Effector memory CD8-positive, alpha-beta T cell (primary cell): ENCODE measurements at regions not wholly inside any gene's neighbourhood (a gene's known extent, or its start where the extent isn't known, plus 50 kb on each side); places are given as distances from the start of the nearest gene placed in this dataset.
"Not testable (repeated sequence)": the region's sequence is repeated elsewhere in the genome, so short reads cannot be mapped to it uniquely, and the experiment has no call there.

Experiments used
- ATAC-seq: fragments of 150-1000 bp; cut with Tn5 transposase; replicated peaks from 2 replicates; pipeline ENCODE4 v1.10.0; 2021; ENCODE audit warnings: mild to moderate bottlenecking, moderate library complexity
- DNase-seq, 3 experiments: peaks; one replicate each; pipeline ENCODE4 v3.0.0; 2021
- H3K27ac Mint-ChIP-seq, 2 donors: one replicate each; pipeline ENCODE4 v1.8.0; 2022; ENCODE audit warnings: mild to moderate bottlenecking in 2 of 2, mixed read lengths in 2 of 2, moderate library complexity in 2 of 2
- H3K27me3 Mint-ChIP-seq, 2 donors: one replicate each; pipeline ENCODE4 v1.8.0; 2022; ENCODE audit warnings: mixed read lengths in 2 of 2
- H3K36me3 Mint-ChIP-seq: one replicate; pipeline ENCODE4 v1.8.0; 2022; ENCODE audit warnings: mild to moderate bottlenecking, moderate library complexity, mixed read lengths; ENCODE audit not compliant: insufficient read depth
- H3K4me1 Mint-ChIP-seq, 2 donors: one replicate each; pipeline ENCODE4 v1.8.0; 2022; ENCODE audit warnings: low read depth in 2 of 2, mixed read lengths in 2 of 2
- H3K4me3 Mint-ChIP-seq, 2 donors: one replicate each; pipeline ENCODE4 v1.8.0; 2022; ENCODE audit warnings: mild to moderate bottlenecking in 2 of 2, mixed read lengths in 2 of 2, moderate library complexity in 2 of 2
- H3K9me3 Mint-ChIP-seq, 2 donors: one replicate each; pipeline ENCODE4 v1.8.0; 2022; ENCODE audit warnings: mixed read lengths in 2 of 2

DNA sequence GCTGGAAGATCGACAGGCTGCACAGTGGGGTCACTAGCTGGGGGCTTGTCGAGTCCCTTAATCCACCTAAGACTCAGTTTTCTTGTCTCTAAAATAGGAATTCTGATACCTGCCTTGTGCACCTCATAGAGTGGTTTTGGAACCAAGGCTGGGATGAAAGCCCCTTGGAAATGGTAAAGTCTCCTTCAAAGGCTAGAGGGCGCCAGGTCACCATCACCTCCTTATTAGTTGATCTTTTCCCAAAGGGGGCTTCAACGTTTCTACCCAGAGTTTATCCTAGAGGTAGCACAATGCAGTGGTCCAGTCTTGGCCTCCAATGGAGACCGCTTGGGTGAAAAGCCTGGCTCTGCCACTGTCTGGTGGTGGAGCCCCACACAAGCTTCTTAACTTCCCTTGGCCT lies 158.2 kb downstream of the AIPL1 start:
- Mint-ChIP-seq H3K4me1 (no peaks in the 10 kb centered on the region), H3K4me3 (no peak overlapping the region), H3K27me3 (peaks cover 46% of the 10 kb centered on the region in 2 donors), H3K27ac (no peak overlapping the region), H3K36me3 (no peaks in the 10 kb centered on the region), H3K9me3 (no peaks in the 10 kb centered on the region)
- ATAC-seq = no peak
- no peak for DNase-seq

DNA sequence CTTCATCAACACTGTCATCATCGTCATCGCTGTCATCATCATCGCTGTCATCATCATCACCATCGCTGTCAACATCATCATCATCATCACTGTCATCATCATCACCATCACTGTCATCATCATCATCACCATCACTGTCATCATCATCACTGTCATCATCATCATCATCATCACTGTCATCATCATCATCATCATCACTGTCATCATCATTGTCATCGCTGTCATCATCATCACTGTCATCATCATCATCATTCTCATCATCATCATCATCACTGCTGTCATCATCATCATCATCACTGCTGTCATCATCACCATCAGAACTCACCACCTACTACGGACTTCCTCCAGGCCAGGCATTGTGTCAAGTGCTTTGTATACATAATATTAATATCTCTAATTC lies 160.6 kb downstream of the AIPL1 start:
- H3K36me3 Mint-ChIP-seq = no peaks in the 10 kb centered on the region
- no peaks in the 10 kb centered on the region for H3K4me1 Mint-ChIP-seq
- H3K9me3 Mint-ChIP-seq = peaks cover 0 to 9% of the 10 kb centered on the region in 2 donors
- DNase-seq = no peak
- no peak overlapping the region for H3K4me3 Mint-ChIP-seq
- no peak overlapping the region for H3K27ac Mint-ChIP-seq
- peaks cover 30 to 36% of the 10 kb centered on the region in 2 donors for H3K27me3 Mint-ChIP-seq
- no peak for ATAC-seq

DNA sequence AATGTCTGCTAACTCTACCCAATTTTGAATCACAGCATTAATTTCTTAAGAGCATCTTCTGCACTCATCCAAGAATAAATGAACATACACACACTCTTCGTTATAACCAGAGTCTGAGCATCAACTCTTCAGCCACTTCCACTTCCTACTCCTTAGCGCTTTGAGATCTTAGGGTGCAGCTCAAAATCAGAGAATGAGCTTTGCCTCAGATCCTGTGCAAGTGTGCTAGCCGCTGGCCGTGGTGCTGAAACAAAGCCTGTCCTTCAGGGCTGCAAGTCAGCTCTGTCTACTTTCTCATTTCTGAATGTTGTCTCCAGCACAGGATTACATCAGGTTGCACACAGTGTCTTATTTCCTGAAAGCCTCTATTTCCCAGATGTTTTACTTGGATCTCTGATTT lies 165.4 kb downstream of the AIPL1 start:
- Mint-ChIP-seq H3K9me3 (peaks cover 0 to 15% of the 10 kb centered on the region in 2 donors), H3K4me1 (no peaks in the 10 kb centered on the region), H3K4me3 (no peak overlapping the region), H3K27ac (no peak overlapping the region), H3K36me3 (no peaks in the 10 kb centered on the region), H3K27me3 (peaks cover 23 to 33% of the 10 kb centered on the region in 2 donors)
- DNase-seq = no peak
- ATAC-seq = no peak

DNA sequence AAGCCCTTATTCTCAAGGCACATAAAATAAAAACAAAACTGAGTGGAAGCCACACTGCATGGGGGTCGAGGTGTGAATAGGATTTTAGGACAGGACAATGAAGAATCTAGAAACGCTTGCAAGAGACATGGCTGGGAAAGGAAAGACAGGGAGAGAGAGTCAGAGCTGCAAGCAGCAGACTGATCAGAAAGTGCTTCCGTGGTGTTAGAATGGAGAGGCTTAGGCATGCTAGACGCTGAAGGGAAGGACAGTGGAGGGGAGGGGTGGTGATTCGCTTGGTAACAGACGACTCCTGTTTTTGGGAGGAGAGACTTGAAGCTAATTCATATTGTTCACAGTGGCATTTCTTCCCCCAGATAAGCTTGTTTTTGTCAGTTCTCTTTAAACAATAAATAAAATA lies 173.5 kb downstream of the AIPL1 start:
- ATAC-seq (no peak), DNase-seq (no peak)
- Mint-ChIP-seq H3K4me3 (no peak overlapping the region), H3K36me3 (no peaks in the 10 kb centered on the region), H3K9me3 (peaks cover 0 to 6% of the 10 kb centered on the region in 2 donors), H3K27ac (no peak overlapping the region), H3K4me1 (no peaks in the 10 kb centered on the region), H3K27me3 (peaks cover 61 to 78% of the 10 kb centered on the region in 2 donors)

DNA sequence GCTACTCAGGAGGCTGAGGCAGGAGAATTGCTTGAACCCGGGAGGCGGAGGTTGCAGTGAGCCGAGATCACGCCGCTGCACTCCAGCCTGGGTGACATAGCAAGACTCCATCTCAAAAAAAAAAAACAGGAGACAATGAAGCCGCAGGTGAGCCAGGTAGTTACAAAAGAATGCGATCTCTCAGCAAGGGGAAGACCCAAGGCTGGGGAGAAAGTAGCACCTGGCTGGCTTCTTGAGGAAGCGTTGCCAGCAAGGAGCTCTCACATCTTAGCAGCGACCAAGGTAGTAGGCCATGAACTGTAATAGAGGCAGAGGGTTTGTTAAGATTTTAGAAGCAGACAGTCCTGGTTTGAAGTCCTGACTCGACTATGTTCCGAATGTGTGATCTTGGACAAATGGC lies 175.0 kb downstream of the AIPL1 start:
- H3K4me3 Mint-ChIP-seq = no peak overlapping the region
- no peak for ATAC-seq
- no peak for DNase-seq
- no peaks in the 10 kb centered on the region for H3K9me3 Mint-ChIP-seq
- H3K27ac Mint-ChIP-seq = no peak overlapping the region
- H3K27me3 Mint-ChIP-seq = peaks cover 60 to 81% of the 10 kb centered on the region in 2 donors
- H3K36me3 Mint-ChIP-seq = no peaks in the 10 kb centered on the region
- no peaks in the 10 kb centered on the region for H3K4me1 Mint-ChIP-seq

DNA sequence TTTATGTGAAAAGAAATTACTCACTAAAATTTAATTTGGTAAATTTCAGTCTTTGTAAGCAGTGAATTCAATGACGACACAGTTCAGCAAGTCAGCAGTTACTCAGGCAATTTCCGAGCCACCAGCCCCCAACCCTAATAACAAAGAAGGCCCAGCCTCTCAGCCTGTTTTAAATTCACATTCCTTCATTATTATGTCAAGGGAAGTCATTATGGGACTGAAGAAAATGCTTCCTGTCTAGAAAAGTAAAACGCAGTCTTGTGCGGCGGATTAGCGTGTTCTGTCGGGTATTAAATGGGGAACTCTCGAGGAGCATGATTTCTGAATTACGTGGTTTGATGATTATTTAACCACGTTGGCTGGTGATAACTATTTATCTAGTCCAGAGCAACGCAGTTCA lies 177.6 kb downstream of the AIPL1 start:
- H3K4me3 Mint-ChIP-seq = no peak overlapping the region
- peaks cover 54 to 72% of the 10 kb centered on the region in 2 donors for H3K27me3 Mint-ChIP-seq
- no peaks in the 10 kb centered on the region for H3K36me3 Mint-ChIP-seq
- DNase-seq (no peak), ATAC-seq (no peak)
- H3K27ac Mint-ChIP-seq = no peak overlapping the region
- no peaks in the 10 kb centered on the region for H3K4me1 Mint-ChIP-seq
- no peaks in the 10 kb centered on the region for H3K9me3 Mint-ChIP-seq

DNA sequence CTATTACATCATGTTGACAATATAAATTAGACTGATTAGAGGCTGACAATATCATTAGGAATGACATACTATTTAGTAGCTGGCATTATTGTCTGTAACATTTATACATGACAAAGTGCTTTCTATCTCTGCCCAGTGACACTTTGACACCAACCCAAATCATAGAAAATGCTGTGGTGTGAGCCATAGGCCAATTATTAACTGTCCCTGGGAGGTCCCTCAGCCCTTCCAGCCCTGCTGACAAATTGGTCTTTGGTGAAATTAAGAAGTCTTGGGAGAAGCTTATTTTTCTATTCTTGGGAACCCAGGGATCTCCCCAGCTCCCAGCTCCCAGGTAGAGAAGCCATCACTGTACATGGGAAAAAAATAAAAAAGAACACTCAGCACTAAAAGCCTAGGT lies 179.6 kb downstream of the AIPL1 start:
- no peaks in the 10 kb centered on the region for H3K4me1 Mint-ChIP-seq
- H3K9me3 Mint-ChIP-seq = no peaks in the 10 kb centered on the region
- DNase-seq = no peak
- ATAC-seq = no peak
- peaks cover 53 to 60% of the 10 kb centered on the region in 2 donors for H3K27me3 Mint-ChIP-seq
- H3K36me3 Mint-ChIP-seq = no peaks in the 10 kb centered on the region
- H3K4me3 Mint-ChIP-seq = no peak overlapping the region
- no peak overlapping the region for H3K27ac Mint-ChIP-seq

DNA sequence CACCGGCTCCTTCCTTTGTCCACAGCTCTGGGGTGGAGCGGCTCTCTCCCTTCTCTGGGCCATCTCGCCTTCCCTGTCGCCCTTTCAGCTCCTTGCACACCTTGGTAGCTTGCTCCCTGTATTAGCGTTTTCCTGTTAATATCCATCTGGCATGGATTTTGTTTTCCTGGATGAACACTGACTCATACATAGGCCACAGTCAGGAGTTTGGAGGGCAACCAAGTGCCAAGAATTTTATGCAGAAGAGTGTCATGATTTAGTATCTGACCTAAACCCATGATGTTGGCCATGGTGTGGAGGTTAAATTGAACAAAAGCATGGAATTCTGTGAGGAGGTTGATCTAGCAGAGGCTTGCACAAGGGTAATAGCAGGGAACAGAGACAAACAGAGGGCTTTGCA lies 180.9 kb downstream of the AIPL1 start:
- H3K27ac Mint-ChIP-seq = no peak overlapping the region
- H3K36me3 Mint-ChIP-seq = no peaks in the 10 kb centered on the region
- H3K27me3 Mint-ChIP-seq = peaks cover 54 to 64% of the 10 kb centered on the region in 2 donors
- H3K4me1 Mint-ChIP-seq = no peaks in the 10 kb centered on the region
- DNase-seq (no peak), ATAC-seq (no peak)
- no peak overlapping the region for H3K4me3 Mint-ChIP-seq
- no peaks in the 10 kb centered on the region for H3K9me3 Mint-ChIP-seq

DNA sequence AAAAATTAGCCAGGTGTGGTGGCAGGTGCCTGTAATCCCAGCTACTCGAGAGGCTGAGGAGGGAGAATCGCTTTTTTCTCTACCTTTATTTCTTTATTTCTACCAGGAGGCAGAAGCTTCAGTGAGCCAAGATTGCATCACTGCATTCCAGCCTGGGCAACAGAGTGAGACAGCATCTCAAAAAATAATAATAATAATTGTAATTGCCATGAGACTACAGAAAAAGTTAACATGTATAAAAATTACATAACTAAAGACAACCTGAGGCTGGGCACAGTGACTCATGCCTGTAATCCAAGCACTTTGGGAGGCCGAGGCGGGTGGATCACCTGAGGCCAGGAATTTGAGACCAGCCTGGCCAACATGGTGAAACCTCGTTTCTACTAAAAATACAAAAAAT lies 181.5 kb downstream of the WSCD1 start:
- ATAC-seq, H3K36me3 Mint-ChIP-seq, DNase-seq, H3K4me1 Mint-ChIP-seq, H3K4me3 Mint-ChIP-seq, H3K27ac Mint-ChIP-seq, H3K9me3 Mint-ChIP-seq: not testable (repeated sequence)
- H3K27me3 Mint-ChIP-seq = peaks cover 48 to 62% of the 10 kb centered on the region in 2 donors

DNA sequence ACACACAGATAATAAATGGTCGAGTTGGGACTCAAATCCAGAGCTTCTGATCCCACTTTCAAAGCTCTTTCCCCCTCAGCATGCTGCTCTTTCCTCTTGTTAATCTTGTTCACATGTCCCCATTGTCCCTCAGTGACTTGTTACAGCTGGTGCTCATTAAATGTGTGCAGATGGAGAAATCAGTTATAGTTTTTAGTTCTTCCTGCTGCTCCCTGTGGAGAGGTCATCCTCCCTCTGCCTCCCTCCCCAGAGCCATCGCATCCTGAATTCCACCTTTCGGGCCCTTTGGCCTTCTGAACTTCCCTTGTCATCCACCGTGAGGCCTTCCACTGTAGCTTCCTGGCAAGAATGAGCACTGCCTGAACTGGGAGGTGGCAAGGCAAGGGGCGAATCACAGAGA lies 179.6 kb downstream of the WSCD1 start:
- peaks cover 4% of the 10 kb centered on the region for H3K36me3 Mint-ChIP-seq

DNA sequence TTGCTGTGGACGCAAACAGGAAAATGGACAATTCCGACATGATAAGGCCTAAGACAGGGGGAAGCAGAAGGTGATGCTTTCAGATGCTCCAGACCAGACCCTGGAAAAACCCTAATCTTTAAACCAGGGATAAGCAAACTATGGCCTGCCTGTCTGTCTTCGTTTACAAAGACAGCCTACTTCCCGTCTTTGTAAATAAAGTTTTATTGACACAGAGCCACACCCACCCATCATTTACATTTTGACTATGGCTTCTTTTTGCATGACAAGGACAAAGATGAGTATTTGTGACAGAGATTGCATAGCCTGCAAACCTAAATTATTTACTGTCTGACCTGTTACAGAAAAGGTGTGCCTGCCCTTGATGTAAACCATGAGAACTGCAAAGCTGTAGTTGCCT lies 177.9 kb downstream of the WSCD1 start:
- ATAC-seq = no peak
- no peaks in the 10 kb centered on the region for H3K4me1 Mint-ChIP-seq
- H3K27me3 Mint-ChIP-seq = peaks cover 40 to 66% of the 10 kb centered on the region in 2 donors
- no peak overlapping the region for H3K27ac Mint-ChIP-seq
- no peak for DNase-seq
- no peaks in the 10 kb centered on the region for H3K9me3 Mint-ChIP-seq
- peaks cover 4% of the 10 kb centered on the region for H3K36me3 Mint-ChIP-seq
- no peak overlapping the region for H3K4me3 Mint-ChIP-seq

More for the DNA sequence above, 179.6 kb downstream of the WSCD1 start:
- Mint-ChIP-seq H3K9me3 (no peaks in the 10 kb centered on the region), H3K27me3 (peaks cover 44 to 60% of the 10 kb centered on the region in 2 donors), H3K4me1 (no peaks in the 10 kb centered on the region), H3K4me3 (no peak overlapping the region), H3K27ac (no peak overlapping the region)
- ATAC-seq (no peak), DNase-seq (no peak)

DNA sequence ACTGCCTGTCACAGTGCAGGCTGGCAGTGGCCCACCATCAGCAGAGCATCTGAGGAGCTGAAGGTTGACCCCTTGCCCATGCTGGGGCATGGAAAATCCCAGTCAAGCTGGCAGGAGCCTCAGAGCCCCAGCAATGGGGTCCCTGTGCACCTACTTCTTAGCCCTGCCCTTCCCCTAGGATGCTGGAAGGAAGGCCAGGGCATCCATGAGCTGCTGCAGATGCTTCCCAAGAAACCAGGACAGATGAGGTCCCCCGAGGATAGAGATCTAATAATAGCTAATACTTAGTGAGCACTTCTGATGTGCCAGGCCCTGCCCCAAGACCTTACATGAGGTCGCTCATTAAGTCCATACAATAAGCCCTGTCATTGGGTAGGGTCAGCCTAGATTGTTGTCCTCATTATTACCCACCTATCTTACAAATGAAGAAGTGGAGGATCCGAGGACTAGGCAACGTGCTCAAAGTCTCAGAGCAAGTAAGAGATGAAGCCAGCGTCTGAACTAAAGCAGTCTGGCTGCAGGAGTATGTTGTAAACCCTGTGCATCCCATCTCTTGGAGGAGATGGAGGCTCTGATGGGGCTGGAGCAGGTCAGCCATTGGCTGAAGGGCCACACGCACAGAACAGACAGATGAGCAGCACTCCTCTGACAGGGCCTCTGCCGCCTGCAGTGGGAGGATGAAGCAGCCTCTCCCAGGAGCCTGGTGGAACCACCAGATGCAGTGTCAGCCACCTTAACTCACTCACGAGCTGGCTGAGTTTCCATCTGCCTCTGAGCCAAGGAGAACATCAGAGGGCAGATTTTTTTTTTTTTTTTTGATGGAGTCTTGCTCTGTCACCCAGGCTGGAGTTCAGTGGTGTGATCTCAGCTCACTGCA lies 175.4 kb downstream of the WSCD1 start:
- no peak for DNase-seq
- Mint-ChIP-seq H3K27me3 (peaks cover 50 to 87% of the 10 kb centered on the region in 2 donors), H3K9me3 (no peaks in the 10 kb centered on the region), H3K4me1 (no peaks in the 10 kb centered on the region), H3K27ac (no peak overlapping the region), H3K36me3 (peaks cover 7% of the 10 kb centered on the region), H3K4me3 (no peak overlapping the region)
- ATAC-seq = no peak

DNA sequence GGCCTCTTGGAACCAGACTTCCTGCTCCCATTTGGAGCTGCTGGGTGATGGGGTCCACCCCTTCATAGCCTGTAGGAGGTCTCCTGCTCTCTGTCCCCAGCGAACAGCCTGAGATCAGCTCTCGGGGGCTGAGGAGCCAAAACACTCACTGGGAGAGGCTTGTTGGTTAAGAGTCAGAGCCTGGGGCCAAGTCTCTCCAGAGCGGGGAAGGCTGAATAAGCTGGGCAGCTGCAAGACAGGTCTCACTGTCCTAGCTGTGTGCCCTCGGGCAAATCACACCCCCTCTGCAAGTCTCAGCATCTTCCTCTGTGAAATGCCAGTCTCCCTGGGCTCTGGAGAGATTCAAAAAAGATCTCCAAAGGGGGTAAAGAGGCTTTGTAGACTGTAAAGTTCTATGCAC lies 174.6 kb downstream of the WSCD1 start:
- no peak for DNase-seq
- Mint-ChIP-seq H3K4me1 (no peaks in the 10 kb centered on the region), H3K4me3 (no peak overlapping the region), H3K27me3 (peaks cover 55 to 87% of the 10 kb centered on the region in 2 donors), H3K36me3 (peaks cover 7% of the 10 kb centered on the region), H3K27ac (no peak overlapping the region), H3K9me3 (no peaks in the 10 kb centered on the region)
- no peak for ATAC-seq

DNA sequence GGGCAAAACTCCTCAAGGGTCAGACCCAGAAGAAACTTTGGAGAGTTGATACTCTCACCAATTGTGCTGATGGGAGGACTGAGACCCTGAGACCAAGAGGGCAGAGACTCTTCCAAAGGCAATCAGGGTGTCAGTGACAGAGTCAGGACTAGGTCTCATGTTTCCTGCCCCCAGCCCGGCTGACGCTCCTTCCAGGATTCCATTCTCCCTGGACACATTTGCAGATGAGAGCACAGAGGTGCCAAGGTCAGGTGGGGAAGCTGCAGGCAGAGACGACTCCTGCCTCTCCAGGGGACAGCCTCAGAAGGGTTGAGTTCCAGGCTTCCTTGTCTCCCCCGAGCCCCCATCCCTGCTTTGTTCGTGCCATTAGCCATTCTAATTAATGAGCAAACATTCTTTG lies 174.1 kb downstream of the WSCD1 start:
- Mint-ChIP-seq H3K36me3 (peaks cover 7% of the 10 kb centered on the region), H3K9me3 (no peaks in the 10 kb centered on the region), H3K27me3 (peaks cover 53 to 87% of the 10 kb centered on the region in 2 donors), H3K4me3 (no peak overlapping the region), H3K27ac (no peak overlapping the region), H3K4me1 (no peaks in the 10 kb centered on the region)
- ATAC-seq (no peak), DNase-seq (no peak)
